ENCODE measurements at regions not wholly inside any gene's neighbourhood (a gene's known extent, or its start where the extent isn't known, plus 50 kb on each side); places are given as distances from the start of the nearest gene placed in this dataset.

GRCh38 chr18:1446765-1447164 lies 542.1 kb downstream of the ADCYAP1 start:
- no peak overlapping the region for H3K27ac ChIP-seq (ENCODE audit: low read depth, low read length)
- H3K36me3 ChIP-seq (ENCODE audit: control insufficient read depth in 1 of 2, insufficient read depth in 2 of 2, low read length in 2 of 2), result no peaks in the 10 kb centered on the region
- no peak overlapping the region for H3K9ac ChIP-seq (ENCODE audit: low read length)
- no peaks in the 10 kb centered on the region for H3K79me2 ChIP-seq (ENCODE audit: insufficient read depth, low read length)
- no peaks in the 10 kb centered on the region for H4K20me1 ChIP-seq (ENCODE audit: insufficient read depth)
- no peak overlapping the region for H2AFZ ChIP-seq (ENCODE audit: low read depth, low read length, poor library complexity, severe bottlenecking)
- H3K4me3 ChIP-seq (replicated peaks in 1 of 2; ENCODE audit: low read depth in 1 of 2, low read length in 2 of 2), result no peak overlapping the region
- ChIA-PET POLR2A (no interaction called here), CTCF (no interaction called here), RAD21 (ENCODE audit: low non-redundant PET in 1 of 2, low total read pairs in 2 of 2, uncharacterized antibody in 2 of 2, unreplicated experiment in 2 of 2) (no interaction called here)
- DNase-seq (ENCODE audit: low read depth, low spot score), result no peak
- no peaks in the 10 kb centered on the region for H3K27me3 ChIP-seq (ENCODE audit: insufficient read depth, low read length)
- H3K9me2 ChIP-seq (ENCODE audit: insufficient read depth), result no peaks in the 10 kb centered on the region
- intact Hi-C loops (cut with micrococcal nuclease), result no loop called here
- no peak overlapping the region for H3K4me2 ChIP-seq (ENCODE audit: low read length)
- H3K4me1 ChIP-seq (ENCODE audit: control insufficient read depth in 1 of 2, insufficient read depth in 2 of 2, low read length in 2 of 2), result no peaks in the 10 kb centered on the region
- no peaks in the 10 kb centered on the region for H3K9me3 ChIP-seq (ENCODE audit: control insufficient read depth in 1 of 2, insufficient read depth in 1 of 2, low read depth in 1 of 2, low read length in 2 of 2)
- no TSS peak for BruUV-seq (replicated peaks)
- ATAC-seq, result no peak
- no peak for TF ChIP-seq CTCF (IDR thresholded peaks at IDR 0.05 in 2 of 3, conservative IDR thresholded peaks at IDR 0.05 in 1 of 3; ENCODE audit: borderline replicate concordance in 1 of 3, insufficient read depth in 1 of 3, low read depth in 2 of 3, low read length in 2 of 3)
- no peak for TF ChIP-seq ZFX (IDR thresholded peaks at IDR 0.05)
- no peak for TF ChIP-seq ELF1 (IDR thresholded peaks at IDR 0.05; ENCODE audit: borderline replicate concordance, low read depth)
- no peak for TF ChIP-seq EZH2 (IDR thresholded peaks at IDR 0.05)
- TF ChIP-seq MAX (IDR thresholded peaks at IDR 0.05), result no peak
- TF ChIP-seq SP1 (IDR thresholded peaks at IDR 0.05; ENCODE audit: low read depth), result no peak
- no peak for TF ChIP-seq CBX3 (IDR thresholded peaks at IDR 0.05; ENCODE audit: low read depth)
- no peak for TF ChIP-seq POLR2AphosphoS5 (IDR thresholded peaks at IDR 0.05; ENCODE audit: low read depth, low read length)
- no peak for TF ChIP-seq SRF (IDR thresholded peaks at IDR 0.05; ENCODE audit: low read depth)
- TF ChIP-seq TCF7L2 (IDR thresholded peaks at IDR 0.05; ENCODE audit: borderline replicate concordance, extremely low read depth, insufficient read depth, insufficient read length), result no peak
- TF ChIP-seq EGR1 (IDR thresholded peaks at IDR 0.05; ENCODE audit: low read depth), result no peak
